ENCODE measurements at regions not wholly inside any gene's neighbourhood (a gene's known extent, or its start where the extent isn't known, plus 50 kb on each side); places are given as distances from the start of the nearest gene placed in this dataset.

DNA sequence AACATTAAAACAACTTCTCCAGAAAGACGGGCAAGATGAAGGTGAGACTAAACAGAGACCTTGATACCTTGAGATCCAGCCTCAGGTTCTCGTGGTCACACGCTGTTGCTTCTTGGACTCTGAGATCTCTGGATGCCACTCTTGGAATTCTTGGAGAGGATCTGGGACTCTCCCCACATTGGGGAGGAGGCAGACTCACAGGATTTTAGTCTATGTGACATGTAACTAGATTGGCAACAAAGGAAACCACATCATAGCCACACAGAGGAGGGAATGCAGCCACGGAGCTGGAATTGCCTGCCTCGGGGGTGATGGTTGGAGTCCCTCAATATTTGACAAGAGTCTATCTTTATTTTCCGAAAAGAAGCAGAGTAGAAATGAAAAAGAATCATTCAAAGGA is 78.8 kb upstream of the IGFBP5 start:
- no peaks in the 10 kb centered on the region for H3K9me3 ChIP-seq
- H3K27me3 ChIP-seq = no peaks in the 10 kb centered on the region
- intact Hi-C loops (cut with DNase I; ENCODE audit: low total_unique reads) = no loop called here
- WGBS, 2 donors = 84 to 86% methylated on average over 6 of the region's 6 CpGs
- H3K4me3 ChIP-seq = no peak overlapping the region
- no peaks in the 10 kb centered on the region for H3K36me3 ChIP-seq (ENCODE audit: low read depth, missing control alignments)
- no peak for DNase-seq
- H3K4me1 ChIP-seq = no peaks in the 10 kb centered on the region
- no peak overlapping the region for H3K27ac ChIP-seq
- TF ChIP-seq, protein P1, sequence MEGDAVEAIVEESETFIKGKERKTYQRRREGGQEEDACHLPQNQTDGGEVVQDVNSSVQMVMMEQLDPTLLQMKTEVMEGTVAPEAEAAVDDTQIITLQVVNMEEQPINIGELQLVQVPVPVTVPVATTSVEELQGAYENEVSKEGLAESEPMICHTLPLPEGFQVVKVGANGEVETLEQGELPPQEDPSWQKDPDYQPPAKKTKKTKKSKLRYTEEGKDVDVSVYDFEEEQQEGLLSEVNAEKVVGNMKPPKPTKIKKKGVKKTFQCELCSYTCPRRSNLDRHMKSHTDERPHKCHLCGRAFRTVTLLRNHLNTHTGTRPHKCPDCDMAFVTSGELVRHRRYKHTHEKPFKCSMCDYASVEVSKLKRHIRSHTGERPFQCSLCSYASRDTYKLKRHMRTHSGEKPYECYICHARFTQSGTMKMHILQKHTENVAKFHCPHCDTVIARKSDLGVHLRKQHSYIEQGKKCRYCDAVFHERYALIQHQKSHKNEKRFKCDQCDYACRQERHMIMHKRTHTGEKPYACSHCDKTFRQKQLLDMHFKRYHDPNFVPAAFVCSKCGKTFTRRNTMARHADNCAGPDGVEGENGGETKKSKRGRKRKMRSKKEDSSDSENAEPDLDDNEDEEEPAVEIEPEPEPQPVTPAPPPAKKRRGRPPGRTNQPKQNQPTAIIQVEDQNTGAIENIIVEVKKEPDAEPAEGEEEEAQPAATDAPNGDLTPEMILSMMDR (IDR thresholded peaks at IDR 0.05) = no peak
- no peak for TF ChIP-seq POLR2A (IDR thresholded peaks at IDR 0.05)

DNA sequence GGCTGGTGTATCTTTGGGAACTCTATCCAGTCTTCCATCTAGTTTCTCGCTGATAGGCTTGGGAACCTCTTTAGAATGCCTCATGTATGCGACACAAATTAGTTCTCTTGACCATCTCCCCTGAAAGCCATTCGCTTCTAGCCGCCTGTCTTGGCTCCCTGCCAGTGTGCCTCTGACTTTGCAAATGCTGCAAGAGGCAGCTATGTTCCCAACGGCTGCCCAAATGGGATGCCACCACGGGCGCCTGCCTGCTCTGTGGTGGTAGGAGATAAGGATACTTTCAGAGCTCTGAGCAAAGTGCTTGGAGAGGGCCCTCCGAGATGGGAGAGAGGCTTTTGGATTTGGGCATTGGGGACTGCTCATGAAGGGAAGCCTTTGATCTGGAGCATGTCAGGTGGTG is 77.7 kb upstream of the IGFBP5 start:
- WGBS, 2 donors = 59 to 71% methylated on average over 8 of the region's 8 CpGs
- DNase-seq = no peak
- intact Hi-C loops (cut with DNase I; ENCODE audit: low total_unique reads) = no loop called here

DNA sequence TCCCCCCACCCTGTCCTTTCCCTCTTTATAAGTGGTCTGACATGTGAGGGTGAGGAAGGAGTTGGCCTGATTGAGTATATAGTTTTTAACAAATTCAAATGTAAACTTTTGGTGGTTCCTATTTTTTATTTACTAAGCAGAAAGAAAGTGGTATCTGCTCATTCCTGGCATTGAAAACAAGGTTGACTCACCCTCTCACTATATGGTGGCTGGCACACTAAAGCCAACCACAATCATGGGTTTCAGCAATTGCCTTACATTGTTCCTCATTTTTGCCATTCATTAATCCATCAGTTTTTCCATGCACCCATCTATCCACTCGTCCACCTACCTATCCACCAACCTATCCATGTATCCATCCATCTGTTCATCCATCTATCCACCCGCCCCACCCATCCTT is 75.4 kb upstream of the IGFBP5 start:
- Histone ChIP-seq H3K4me1 (no peaks in the 10 kb centered on the region), H3K4me3 (no peak overlapping the region), H3K36me3 (ENCODE audit: low read depth, missing control alignments) (no peaks in the 10 kb centered on the region), H3K9me3 (no peaks in the 10 kb centered on the region), H3K27me3 (no peaks in the 10 kb centered on the region), H3K27ac (no peak overlapping the region)
- intact Hi-C loops (cut with DNase I; ENCODE audit: low total_unique reads) = no loop called here
- WGBS, 2 donors = 93% methylated on average over 2 of the region's 2 CpGs
- TF ChIP-seq, protein P1 (IDR thresholded peaks at IDR 0.05) = no peak
- no peak for TF ChIP-seq POLR2A (IDR thresholded peaks at IDR 0.05)
- DNase-seq = no peak

More for the DNA sequence above, 77.7 kb upstream of the IGFBP5 start:
- Histone ChIP-seq H3K27me3 (no peaks in the 10 kb centered on the region), H3K9me3 (no peaks in the 10 kb centered on the region), H3K4me3 (no peak overlapping the region), H3K4me1 (no peaks in the 10 kb centered on the region), H3K36me3 (ENCODE audit: low read depth, missing control alignments) (no peaks in the 10 kb centered on the region), H3K27ac (no peak overlapping the region)
- no peak for TF ChIP-seq POLR2A (IDR thresholded peaks at IDR 0.05)
- TF ChIP-seq, protein P1 (IDR thresholded peaks at IDR 0.05) = no peak

DNA sequence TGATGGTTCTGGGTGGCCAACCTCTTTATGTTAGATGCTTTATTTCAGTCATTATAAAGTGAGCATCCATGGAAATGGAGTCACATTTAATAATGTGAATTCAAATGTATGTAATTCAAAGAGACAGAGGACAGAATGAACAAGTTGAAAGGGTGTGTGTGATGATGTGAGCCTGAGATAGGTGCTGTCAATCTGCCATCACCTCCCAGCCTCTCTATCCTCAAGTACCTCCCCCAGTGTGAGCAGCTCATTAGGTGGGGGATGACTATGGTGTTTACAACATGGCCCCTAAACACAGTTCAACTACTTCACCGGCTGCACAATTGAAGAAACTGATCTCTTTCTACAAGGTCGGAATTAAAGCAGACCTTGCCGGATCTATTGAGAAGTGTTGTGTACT is 74.7 kb upstream of the IGFBP5 start:
- Histone ChIP-seq H3K27ac (no peak overlapping the region), H3K9me3 (no peaks in the 10 kb centered on the region), H3K4me1 (no peaks in the 10 kb centered on the region), H3K27me3 (no peaks in the 10 kb centered on the region), H3K36me3 (ENCODE audit: low read depth, missing control alignments) (no peaks in the 10 kb centered on the region), H3K4me3 (no peak overlapping the region)
- WGBS, 2 donors = 63 to 67% methylated on average over 3 of the region's 3 CpGs
- intact Hi-C loops (cut with DNase I; ENCODE audit: low total_unique reads) = no loop called here
- TF ChIP-seq POLR2A (IDR thresholded peaks at IDR 0.05) = no peak
- TF ChIP-seq, protein P1 (IDR thresholded peaks at IDR 0.05) = no peak
- no peak for DNase-seq

DNA sequence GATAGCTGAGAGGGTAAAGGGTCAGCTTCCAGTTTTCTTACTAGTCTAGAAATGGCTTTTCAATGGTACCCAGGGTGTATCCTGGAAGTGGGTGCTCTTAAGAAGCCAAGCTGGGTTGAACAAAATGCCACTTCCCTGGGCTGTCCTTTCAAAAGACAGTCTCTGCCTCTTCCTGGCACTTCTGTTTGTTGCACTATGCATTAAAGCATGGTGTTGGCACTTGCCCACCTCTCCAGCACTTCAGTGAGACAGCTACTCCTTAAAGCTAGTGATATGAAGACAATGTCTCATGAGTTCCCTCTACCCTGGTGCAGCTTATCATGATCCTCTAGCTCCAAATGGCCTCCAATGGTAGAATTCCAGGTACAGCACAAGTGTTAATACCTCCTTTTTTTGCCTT is 74.3 kb upstream of the IGFBP5 start:
- Histone ChIP-seq H3K27ac (no peak overlapping the region), H3K4me3 (no peak overlapping the region), H3K4me1 (no peaks in the 10 kb centered on the region), H3K36me3 (ENCODE audit: low read depth, missing control alignments) (no peaks in the 10 kb centered on the region), H3K27me3 (no peaks in the 10 kb centered on the region), H3K9me3 (no peaks in the 10 kb centered on the region)
- no peak for TF ChIP-seq POLR2A (IDR thresholded peaks at IDR 0.05)
- TF ChIP-seq, protein P1 (IDR thresholded peaks at IDR 0.05) = no peak
- intact Hi-C loops (cut with DNase I; ENCODE audit: low total_unique reads) = no loop called here
- DNase-seq = no peak

Measured in testis (tissue), 2 donors.